OCI-LY1 (cell line): ENCODE measurements at regions not wholly inside any gene's neighbourhood (a gene's known extent, or its start where the extent isn't known, plus 50 kb on each side); places are given as distances from the start of the nearest gene placed in this dataset.

ENCODE experiments used
- CTCF ChIP-seq: fragments of 200-600 bp; sonication (generic), shearing (Covaris generic); IDR thresholded peaks from 2 replicates; pipeline ENCODE4 v1.5.1; 2017; ENCODE audit warnings: mild to moderate bottlenecking, antibody characterized with exemption, low read length, moderate library complexity, mixed read lengths
- EZH2 ChIP-seq: fragments of 200-600 bp; sonication (generic), shearing (Covaris generic); IDR thresholded peaks from 2 replicates; pipeline ENCODE4 v1.8.0; 2017; ENCODE audit warnings: borderline replicate concordance, mixed run types, mild to moderate bottlenecking, antibody characterized with exemption, low read length, moderate library complexity, mixed read lengths

DNA sequence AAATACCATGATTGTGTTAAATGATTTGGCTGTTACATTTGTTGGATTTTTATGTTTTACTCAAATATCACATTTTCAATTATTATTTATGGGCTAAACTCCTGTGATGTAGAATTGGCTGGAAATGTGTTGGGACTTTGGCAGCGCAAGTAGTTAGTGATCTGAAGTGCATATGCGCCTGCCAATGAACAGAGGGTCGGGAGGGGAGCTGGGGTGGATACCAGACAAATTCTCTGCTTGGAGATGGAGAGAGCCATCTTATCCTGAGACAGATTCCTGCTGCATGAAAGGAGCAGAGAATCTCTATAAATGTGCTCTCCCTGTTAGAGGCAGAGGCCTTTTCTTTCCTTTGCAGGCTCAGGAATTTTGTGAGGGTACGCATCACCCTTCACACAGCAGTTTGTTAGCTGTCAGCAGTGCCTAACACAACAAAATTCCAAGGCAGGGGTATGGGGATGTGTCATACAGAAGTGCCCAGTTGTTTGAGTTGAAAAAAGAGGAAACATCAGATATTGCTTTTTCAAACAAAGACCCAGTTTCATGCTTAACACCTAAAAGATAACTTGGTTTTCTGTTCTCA, 489.1 kb downstream of the CSNK1G3 start:
- no peak for TF ChIP-seq CTCF
- TF ChIP-seq EZH2: no peak
